ENCODE measurements at regions not wholly inside any gene's neighbourhood (a gene's known extent, or its start where the extent isn't known, plus 50 kb on each side); places are given as distances from the start of the nearest gene placed in this dataset.
"Not testable (repeated sequence)": the region's sequence is repeated elsewhere in the genome, so short reads cannot be mapped to it uniquely, and the experiment has no call there.

DNA sequence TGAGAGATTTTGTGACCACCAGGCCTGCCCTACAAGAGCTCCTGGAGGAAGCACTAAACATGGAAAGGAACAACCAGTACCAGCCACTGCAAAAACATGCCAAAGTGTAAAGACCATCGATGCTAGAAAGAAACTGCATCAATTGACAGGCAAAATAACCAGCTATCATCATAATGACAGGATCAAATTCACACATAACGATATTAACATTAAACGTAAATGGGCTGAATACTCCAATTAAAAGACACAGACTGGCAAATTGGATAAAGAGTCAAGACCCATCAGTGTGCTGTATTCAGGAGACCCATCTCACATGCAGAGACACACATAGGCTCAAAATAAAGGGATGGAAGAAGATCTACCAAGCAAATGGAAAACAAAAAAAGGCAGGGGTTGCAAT is 182.4 kb downstream of the PRELID2 start:
- not testable (repeated sequence) for DNase-seq

DNA sequence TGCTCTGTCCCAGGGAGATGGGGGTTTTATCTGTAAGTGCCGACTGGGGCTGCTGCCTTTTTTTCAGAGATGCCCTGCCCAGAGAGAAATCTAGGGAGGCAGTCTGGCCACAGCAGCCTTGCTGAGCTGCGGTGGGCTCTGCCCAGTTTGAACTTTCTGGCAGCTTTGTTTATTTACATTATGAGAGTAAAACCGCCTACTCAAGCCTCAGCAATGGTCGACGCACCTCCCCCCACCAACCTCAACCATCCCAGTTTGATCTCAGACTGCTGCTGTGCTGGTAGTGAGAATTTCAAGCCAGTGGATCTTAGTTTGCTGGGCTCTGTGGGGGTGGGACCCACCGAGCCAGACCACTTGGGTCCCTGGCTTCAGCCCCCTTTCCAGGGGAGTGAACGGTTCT is 188.0 kb downstream of the PRELID2 start:
- DNase-seq, result not testable (repeated sequence)

DNA sequence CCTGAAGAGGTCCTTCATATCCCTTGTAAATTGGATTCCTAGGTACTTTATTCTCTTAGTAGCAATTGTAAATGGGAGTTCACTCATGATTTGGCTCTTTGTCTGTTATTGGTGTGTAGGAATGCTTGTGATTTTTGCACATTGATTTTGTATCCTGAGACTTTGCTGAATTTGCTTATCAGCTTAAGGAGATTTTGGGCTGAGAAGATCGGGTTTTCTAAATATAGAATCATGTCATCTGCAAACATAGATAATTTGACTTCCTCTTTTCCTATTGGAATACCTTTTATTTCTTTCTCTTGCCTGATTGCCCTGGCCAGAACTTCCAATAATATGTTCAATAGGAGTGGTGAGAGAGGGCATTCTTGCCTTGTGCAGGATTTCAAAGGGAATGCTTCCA is 191.9 kb downstream of the PRELID2 start:
- DNase-seq, result not testable (repeated sequence)

DNA sequence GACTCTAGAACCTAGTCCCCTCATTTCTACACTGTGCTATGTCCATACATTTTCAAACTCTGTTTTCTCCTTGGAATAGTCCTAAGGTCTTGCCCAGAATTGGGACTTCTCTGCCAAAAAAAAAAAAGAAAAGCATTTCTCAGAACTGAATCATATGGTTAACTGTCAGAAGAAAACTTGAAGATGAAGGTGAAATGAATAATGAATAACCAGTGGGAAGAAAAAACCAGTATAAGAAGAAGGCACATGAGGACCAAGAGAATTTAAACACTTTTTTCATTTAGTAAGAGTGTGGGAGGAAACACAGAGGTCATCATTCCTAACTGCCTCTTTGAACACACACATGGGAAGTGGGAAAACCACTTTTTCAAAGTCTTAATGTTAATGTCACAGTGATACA is 197.7 kb downstream of the PRELID2 start:
- DNase-seq, result no peak

DNA sequence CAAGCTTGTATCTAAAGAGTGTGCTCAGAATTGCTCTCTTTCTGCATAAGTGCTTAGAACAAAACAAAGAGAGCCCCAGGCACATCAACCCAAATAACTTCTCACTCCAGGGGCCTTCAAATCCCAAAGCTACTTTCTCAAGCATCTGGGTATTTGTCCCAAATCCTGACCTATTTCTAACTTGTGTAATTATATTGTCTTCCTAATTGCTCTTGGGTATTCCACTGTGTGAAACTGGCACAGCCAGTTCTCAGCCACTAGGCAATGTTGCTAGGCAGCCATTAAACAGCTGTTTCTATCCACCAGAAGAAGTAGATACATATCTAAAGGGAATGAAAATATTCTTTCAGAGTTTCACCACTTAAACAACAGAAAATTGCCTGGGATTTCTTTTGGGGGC is 198.8 kb downstream of the PRELID2 start:
- DNase-seq, result no peak

DNA sequence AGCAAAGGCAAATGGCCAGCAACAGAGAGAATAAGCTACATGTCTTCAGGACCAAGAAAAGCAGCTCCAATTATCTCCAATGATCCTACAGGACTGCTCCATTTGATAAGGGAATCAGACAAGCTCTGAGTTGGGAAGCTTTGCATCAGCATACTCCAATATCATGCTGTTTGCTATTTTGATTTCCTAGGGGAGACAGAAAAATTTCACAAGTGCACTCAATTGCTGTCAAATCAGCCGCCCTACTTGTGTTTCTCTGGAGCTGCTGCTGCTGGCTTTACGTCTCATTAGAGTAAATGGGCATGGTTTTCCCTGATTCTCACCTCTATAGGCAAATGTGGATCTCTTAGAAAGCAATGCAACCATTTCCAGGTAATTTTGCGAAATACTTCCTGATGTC is 201.7 kb downstream of the PRELID2 start:
- no peak for DNase-seq

DNA sequence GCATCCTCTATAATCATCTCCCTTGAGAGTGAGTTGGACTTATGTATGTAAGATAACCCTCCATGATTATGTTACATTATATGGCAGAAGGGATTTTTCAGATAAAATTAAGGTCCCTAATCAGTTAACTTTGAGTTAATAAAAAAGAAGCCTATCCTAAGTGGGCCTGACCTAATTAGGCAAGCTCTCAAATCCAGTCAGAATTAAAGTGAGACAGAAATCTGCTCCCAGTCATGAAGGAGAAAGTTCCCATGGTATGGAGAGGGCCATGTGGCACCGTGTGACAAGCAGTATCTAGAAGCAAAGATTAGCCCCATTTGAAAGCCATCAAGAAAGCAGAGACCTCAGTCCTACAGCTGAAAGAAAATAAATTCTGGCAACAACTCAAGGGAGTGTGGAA is 202.4 kb downstream of the PRELID2 start:
- no peak for DNase-seq

DNA sequence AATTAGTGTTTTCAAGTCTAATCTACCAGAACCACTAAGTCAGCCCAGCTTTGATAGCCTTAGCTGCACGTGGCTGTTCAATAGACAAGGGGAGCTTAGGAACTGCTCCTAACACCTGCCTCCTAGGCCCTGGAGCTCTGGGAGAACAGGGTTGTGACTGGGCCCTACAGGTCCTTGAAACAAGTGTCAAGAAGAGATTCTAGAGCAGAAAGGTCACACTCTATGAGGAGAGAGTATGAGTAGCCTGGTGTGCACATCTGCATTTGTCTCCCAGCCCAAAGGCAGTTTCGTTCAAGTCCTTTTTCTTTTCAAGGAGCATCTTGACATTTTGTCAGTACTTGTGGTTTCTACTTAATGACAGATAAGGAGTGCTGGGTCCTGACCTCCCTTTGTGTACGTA is 206.1 kb downstream of the PRELID2 start:
- no peak for DNase-seq

DNA sequence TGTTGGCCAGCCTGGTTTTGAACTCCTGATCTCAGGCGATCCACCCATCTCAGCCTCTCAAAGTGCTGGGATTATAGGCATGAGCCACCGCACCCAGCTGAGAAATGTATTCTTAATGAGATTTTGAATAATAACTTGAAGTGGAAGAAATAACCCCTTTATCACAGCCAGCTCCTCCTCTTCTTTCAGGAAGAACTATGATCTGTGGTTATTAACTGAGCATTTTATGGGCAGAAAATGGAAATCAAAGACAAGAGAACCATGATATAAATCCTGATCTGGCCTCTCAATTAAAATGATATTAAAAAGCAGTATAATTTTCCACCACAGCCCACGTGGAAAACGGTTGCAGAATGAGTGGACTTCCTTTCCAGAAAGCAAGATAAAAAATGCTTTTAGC is 206.6 kb downstream of the PRELID2 start:
- DNase-seq, result no peak

DNA sequence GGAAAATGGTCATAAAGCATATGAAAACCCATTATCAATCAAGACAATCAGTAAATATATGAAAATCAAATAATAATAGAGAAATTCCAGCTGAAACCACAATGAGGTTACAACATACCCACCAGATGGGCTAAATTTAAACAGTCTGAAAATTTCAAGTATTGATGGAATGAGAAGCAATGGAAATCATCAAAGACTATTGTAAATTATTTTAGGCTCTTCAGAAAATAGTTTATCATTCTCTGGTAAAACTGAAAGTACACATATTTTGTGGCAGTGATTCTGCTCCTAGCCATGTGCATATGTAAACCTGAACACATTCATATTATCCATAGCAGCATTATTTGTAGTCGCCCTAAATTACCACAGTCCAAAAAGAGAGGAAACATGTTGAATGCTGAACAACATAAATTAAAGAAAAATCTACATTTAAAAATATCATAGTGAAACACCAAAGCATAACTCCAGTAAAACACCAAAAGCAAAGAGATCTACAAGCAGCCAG is 215.3 kb downstream of the PRELID2 start:
- no peak for DNase-seq

DNA sequence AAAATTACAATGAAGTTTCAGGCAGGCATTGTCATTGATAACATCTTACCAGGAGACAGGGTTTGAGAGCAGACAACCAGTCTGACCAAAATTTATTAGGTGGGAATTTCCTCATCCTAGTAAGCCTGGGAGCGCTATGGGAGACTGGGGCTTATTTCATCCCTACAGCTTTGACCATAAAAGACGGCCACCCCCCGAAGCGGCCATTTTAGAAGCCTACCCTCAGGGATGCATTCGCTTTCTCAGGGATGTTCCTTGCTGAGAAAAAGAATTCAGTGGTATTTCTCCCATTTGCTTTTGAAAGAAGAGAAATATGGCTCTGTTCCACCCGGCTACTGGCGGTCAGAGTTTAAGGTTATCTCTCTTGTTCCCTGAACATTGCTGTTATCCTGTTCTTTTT is 218.4 kb downstream of the PRELID2 start:
- not testable (repeated sequence) for DNase-seq

DNA sequence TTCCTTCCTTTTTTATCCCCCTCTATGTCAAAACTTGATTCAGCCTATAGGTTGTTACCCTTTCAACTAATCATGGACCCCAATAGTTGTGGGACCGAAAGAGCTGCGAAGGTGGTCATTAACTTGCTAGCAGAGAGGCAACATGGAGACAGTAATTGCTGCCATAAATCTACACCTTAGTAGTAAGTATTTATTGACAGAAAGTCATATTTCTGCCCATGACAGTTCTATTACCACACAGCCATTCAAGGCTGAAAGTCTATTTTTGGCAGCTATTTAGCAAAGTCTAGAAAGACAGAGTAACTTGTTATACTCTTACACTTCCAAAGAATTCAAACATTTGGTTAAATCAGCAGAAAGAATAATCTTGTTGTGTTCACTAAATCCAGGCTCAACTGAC is 236.2 kb downstream of the PRELID2 start:
- DNase-seq, result no peak

DNA sequence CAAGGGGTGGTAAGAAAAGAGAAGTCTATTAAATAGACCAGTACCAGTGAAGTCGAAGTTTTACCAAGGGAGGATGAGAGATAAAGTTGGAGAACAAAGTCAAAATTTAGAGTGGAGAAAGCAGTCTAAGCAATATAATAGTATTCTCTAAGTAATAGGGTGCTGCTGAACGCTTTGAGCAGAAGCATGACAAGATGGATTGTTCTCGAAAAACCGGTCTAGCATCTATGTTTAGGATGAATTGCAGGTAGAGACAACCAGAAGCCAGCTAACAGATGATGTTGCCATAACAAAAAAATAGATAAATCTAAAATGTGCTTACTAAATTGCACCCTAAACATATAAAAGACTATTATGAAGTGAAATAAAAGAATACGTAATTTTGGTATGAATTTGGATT is 237.0 kb downstream of the PRELID2 start:
- no peak for DNase-seq

DNA sequence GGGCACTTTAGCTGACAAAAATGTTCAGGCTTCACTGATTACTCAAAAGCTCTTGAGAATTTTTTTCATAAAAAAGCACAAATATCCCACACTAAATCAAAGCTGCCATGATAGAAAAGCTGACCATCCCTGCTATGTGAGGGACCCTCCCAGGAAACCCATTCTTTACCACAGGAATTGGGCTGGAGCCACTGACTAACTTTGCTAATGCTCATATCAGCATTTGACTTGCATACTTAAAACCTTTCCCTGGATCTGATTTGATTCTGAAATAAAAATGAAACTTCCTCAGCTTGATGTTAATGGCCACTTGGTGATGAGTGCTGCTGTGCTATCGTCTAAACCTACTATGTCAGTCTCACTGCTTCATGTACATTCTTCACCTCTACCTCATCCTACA is 243.6 kb downstream of the PRELID2 start:
- no peak for DNase-seq

DNA sequence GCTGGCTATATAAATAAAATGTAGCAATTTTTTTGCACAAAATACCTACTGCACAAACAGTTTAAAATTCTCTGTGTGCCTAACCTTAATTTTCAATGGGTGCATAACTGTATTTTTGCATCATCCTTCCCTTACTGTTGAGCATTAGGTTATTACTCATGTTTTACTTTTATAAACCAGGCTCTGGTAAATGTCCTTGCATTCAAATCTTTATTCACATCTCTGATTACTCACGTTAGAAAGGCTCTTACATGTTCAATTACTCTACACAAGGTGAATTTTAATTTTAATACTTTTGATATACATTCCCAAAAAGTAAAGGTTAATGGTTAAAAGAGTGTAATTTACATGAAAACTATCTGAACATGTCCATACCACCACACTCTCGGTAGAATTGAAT is 246.1 kb downstream of the PRELID2 start:
- DNase-seq, result no peak

DNA sequence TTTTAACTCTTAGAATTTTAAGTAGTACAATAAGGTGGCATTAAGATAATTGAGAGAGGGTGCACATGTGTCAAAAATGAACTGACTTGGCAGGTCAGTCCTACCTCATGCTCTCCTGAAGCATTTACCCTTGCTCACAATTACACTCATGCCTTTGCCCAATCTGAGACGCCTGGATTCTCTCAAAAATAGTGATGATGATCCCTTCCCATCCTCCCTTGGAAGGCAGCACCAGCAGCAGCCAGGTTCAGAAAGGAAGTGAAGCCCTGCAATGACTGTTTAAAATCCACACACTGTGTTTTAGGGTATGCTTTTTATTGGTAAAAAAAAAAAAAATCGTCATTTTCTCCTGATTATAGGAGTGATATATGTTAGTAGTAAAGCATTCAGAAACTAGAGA is 246.6 kb downstream of the PRELID2 start:
- no peak for DNase-seq

DNA sequence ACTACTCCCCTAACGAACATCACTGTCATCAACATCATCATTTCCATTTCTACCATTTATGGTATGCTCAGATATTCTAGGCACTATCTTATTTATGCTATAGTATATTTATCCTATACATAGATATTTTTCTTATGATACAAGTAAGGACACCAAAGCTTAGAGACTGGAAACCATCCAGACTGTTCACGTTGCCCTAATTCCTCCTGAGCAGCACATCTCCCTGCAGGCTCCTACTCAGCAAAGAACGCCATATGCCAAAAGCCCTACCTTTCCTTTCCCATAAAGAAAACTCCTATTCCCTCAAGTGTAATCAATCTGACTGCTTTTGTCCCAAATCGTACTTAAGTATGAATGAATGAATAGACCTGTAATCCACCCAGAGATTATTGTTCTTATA is 247.0 kb downstream of the PRELID2 start:
- no peak for DNase-seq

DNA sequence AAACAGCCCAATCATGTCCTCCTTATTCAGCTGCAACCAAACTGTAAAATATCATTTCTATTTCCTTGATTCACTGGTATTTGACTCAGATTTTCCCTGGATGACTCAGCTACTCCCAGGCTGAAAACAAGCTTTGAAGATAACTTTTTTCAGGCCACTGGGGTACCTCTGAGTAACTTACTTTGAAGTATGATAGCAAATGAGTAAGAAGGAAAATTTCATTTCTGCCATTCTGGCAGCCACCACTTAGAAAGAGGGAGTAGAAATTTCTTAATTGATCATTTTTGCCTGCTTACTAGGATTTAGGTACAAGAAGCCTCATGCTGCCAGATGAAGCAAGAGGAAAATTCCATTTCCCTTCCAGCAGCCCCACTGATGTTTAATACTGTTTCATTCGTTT is 247.4 kb downstream of the PRELID2 start:
- no peak for DNase-seq

DNA sequence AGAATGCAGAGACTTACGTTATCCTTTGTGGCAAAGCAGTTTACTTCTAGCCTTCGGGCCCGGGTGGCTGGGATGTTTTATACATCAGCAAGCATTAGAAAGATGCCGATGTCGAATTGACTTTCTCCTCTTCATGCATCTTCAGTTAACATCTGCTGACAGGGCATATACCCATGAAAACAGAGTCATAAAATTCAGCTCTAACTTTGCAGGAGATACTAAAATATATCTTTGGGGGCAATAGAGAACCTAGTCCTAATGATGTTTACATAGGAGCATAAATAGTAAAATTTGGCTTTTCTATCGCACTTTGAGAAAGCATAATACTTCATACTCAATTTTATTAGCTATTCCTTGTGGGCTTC is 247.9 kb downstream of the PRELID2 start:
- no peak for DNase-seq

DNA sequence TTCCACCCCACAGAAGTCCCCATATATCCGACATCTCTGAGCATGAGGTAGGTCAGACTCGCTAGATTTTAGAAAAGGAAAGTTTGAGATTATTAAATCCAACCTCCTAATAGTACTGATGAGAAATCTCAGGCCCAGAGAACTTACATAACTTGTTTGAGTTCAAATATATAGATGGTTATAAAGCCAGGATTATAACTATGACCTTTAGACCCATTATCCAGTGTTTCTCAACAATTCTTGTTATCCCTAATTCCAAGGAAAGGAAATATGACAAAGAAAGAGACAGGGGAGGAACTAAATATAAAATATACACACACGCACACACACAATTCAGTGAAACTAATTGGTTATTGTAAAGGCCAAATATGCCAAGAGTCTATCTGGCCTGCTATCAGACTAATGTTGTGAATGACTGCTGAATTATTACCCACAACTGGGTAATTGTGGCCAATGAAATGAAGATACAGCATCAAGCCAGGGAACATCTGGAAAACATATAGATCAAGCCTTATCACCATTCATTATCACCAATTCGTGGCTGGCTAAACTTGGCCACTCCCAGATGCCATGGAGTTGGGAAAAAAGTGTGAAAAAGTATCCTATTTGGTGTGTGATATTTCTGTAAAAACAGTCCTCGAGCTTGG is 248.4 kb downstream of the PRELID2 start:
- no peak for DNase-seq

DNA sequence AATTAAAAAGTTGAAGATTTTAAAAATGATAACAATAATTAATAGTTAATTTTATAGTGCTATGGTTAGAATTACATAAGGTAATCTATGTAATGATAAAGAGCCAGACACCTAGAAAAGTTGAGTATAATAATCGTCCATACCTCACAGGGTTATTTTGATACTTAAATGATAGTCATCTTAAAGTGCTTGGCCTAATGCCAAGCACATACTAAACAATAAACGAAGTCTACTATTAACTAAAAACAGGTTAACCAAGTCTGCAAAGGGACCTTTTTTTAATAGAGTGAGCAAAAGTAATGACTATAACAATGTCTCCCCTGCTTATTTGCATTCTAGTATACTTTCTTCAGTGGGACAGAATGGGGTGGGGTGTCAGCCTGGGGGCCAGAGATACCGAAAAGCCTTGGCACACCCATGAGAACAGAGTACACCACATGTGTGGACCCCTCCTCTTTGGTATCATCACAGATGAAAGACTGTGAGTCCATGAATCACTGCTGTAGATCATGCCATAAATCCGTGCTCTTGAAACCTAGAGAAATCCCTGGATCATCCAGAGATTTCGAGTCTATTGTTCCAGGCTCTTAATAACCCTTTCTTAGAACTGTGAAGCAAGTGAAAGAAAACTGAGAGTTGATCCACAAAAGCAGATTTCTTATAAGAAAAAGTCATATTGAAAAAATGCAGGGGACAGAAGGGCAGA is 249.5 kb downstream of the PRELID2 start:
- no peak for DNase-seq

DNA sequence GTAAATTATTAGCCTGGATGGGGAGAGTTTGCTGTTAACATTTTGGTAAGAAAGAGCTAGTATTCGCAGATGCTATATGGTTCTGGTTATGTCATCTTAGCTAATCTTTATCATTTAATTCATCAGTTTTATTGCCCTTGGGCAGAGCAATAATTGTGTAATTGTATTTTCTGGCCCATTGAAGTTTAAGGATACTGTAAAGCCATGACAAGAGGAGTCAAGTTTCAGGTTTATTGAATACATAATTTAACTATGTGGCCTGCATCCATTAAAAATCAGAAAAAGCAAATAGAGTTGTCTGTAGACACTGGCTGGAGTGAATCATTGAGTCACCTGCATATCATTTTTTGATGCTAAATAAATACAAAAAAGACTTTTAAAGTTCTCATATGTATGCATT is 255.8 kb downstream of the PRELID2 start:
- peak; percentile 84 for DNase-seq

DNA sequence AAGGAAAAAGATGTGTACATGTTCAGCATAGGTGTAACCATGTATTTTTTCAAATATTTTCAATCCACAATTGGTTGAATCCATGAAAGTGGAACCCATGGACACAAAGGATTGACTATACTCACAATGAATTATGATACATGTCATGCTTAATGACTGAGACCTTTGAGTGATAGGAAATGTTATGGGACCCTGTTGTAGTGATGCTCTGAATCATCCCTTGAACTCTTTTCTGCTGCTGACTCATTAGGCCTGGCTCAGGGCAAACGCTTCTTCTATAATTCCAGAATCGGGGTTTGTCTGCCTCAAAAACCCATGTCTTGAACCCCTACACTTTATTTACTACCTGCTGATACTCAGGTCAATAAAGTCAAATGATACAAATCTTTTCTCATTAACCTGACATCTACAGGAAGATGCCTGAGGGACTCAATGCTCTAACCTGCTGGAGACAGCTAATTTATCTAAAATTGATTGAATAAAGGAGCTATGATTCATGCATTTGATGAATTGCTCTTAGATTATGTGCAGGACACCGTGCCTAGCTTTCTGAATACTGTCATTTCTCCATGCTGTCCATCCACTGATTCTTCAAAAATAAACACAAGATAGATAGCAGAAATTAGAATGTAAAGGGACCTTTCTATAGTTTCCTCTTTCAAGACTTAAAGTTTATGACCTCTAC is 260.1 kb downstream of the PRELID2 start:
- DNase-seq, result no peak

DNA sequence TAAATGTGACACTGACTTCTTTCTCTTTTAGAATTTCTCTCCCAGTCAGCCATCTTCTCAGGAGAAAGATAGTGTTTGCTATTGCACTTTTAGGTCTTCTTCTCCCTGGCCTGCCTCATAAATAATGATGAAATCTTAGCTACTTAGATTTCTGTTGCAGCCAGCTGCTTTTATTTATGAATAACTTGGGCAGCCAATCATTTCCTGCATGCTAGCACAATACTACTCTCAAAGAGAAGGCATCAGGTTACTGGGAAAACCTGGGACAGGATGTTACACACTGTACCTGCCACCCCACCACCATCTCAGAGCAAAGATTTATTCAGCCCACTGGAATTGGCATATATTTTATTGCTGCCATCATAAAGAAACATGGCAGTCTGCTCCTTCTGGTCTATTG is 266.6 kb downstream of the PRELID2 start:
- no peak for DNase-seq

Data from NCI-H446 treated with DMSO at 0.1 percent for 48 hours (cell line).